GM23248 (cell line): ENCODE measurements at regions not wholly inside any gene's neighbourhood (a gene's known extent, or its start where the extent isn't known, plus 50 kb on each side); places are given as distances from the start of the nearest gene placed in this dataset.

Experiments used
- EZH2 ChIP-seq: fragments of 200-600 bp; sonication (generic); IDR thresholded peaks from 2 replicates; pipeline ENCODE4 v1.6.1; 2018; ENCODE audit warnings: antibody characterized with exemption, mild to moderate bottlenecking; ENCODE audit not compliant: insufficient read depth, poor library complexity, severe bottlenecking
- EZH2phosphoT487 ChIP-seq: fragments of 200-600 bp; sonication (generic); IDR thresholded peaks from 2 replicates; pipeline ENCODE4 v1.6.1; 2018; ENCODE audit warnings: antibody characterized with exemption, moderate library complexity, mild to moderate bottlenecking, low read depth; ENCODE audit not compliant: insufficient read depth

GRCh38 chr10:28894146-28894545 lies 216.8 kb downstream of the BAMBI start:
- TF ChIP-seq EZH2 (no peak), EZH2phosphoT487 (no peak)
